ENCODE measurements at regions not wholly inside any gene's neighbourhood (a gene's known extent, or its start where the extent isn't known, plus 50 kb on each side); places are given as distances from the start of the nearest gene placed in this dataset.
"Not testable (repeated sequence)": the region's sequence is repeated elsewhere in the genome, so short reads cannot be mapped to it uniquely, and the experiment has no call there.

DNA sequence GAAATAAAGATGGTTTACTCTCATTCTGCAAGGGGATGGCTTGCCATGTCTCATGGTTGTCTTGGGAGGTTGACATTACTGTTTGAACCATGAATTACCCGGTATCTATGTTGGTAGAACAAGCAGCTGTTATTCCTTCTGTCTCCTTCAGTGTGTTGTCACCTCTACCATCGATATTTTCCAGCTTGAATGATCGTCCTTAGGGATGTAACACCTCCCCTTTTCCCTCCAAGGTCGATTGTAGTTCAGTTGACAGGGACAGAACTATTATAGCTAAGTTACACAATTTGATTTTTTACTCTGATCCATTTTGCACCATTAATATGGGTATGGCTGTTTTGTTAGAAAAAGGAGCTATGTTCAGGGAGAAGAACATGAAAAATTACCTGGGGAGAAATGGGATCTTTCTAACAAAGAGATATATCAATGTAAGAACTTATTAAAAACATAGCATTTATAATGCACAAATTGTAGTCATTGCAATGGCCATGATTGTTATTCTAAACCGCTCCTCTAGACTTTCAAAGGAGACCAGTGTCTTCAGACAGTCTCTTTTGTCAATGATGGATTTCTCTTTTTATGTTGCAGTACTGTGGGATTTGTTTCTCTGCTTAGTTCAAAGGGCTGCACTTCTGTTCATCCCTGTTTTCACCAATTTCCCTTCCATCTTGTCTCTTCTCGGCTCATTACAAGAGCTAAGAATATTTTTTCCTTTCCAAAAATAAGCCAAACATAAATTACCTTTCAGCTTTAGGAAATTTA is 681.6 kb downstream of the PRIM2 start:
- BruUV-seq (replicated peaks); H3K4me3 ChIP-seq (ENCODE audit: low read depth in 2 of 2, low read length in 2 of 2); H3K9me3 ChIP-seq (ENCODE audit: control insufficient read depth, insufficient read depth, low read depth, low read length); H3K27me3 ChIP-seq (ENCODE audit: control insufficient read depth, insufficient read depth, low read length); in situ Hi-C loops (cut with HindIII; ENCODE audit: low pct_unique_long_range_greater_than_20kb, low sequenced_read_pairs); ATAC-seq; CTCF ChIA-PET; H3K4me1 ChIP-seq (ENCODE audit: control insufficient read depth, insufficient read depth, low read length); H3K36me3 ChIP-seq (ENCODE audit: control insufficient read depth, insufficient read depth, low read length); intact Hi-C loops (cut with micrococcal nuclease; ENCODE audit: unreplicated experiment); DNase-seq (ENCODE audit: low read depth, low spot score); POLR2A ChIA-PET; H3K27ac ChIP-seq (ENCODE audit: low read length): not testable (repeated sequence)

- ATAC-seq; intact Hi-C loops (cut with micrococcal nuclease; ENCODE audit: unreplicated experiment); BruUV-seq (replicated peaks); H3K4me1 ChIP-seq (ENCODE audit: control insufficient read depth, insufficient read depth, low read length); POLR2A ChIA-PET; CTCF ChIA-PET; DNase-seq (ENCODE audit: low read depth, low spot score); H3K9me3 ChIP-seq (ENCODE audit: control insufficient read depth, insufficient read depth, low read depth, low read length); in situ Hi-C loops (cut with HindIII; ENCODE audit: low pct_unique_long_range_greater_than_20kb, low sequenced_read_pairs); H3K27ac ChIP-seq (ENCODE audit: low read length); H3K36me3 ChIP-seq (ENCODE audit: control insufficient read depth, insufficient read depth, low read length); H3K4me3 ChIP-seq (ENCODE audit: low read depth in 2 of 2, low read length in 2 of 2); H3K27me3 ChIP-seq (ENCODE audit: control insufficient read depth, insufficient read depth, low read length): not testable (repeated sequence)
Measured at GRCh38 chr6:58000233-58000632, 682.8 kb downstream of the PRIM2 start.

DNA sequence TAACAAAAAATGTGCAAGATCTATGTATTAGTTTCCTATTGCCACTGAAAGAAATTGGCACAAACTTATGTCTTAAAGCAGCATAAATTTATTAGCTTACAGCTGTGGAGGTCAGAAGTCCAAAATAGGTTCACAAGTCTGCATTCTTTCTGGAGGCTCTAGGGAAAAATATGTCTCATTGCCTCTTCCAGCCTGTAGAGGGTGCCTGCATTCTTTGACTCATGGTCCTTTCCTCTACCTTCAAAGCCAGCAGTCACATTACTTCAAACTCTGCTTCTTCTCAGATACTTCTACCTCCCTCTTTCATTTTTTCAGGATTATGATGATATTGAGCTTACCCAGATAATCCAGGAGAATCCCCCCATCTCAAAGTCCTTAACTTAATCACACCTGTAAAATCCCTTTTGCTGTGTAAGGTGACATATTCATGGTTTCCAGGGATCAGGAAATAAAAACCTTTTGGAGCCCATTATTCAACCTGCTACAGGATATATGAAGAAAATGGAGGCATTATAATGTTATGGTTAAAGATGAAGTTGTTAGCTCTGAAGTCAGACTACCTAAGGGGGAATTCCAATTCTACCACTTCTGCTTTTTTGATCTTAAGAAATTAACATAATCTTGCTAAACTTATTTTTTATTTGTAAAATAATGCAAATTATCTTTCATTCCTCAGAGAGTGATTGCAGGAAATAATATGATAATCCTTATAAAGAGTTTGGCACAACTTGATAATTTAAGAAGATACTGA is 686.2 kb downstream of the PRIM2 start:
- BruUV-seq (replicated peaks); H3K4me3 ChIP-seq (ENCODE audit: low read depth in 2 of 2, low read length in 2 of 2); CTCF ChIA-PET; DNase-seq (ENCODE audit: low read depth, low spot score); intact Hi-C loops (cut with micrococcal nuclease; ENCODE audit: unreplicated experiment); ATAC-seq; in situ Hi-C loops (cut with HindIII; ENCODE audit: low pct_unique_long_range_greater_than_20kb, low sequenced_read_pairs); H3K9me3 ChIP-seq (ENCODE audit: control insufficient read depth, insufficient read depth, low read depth, low read length); H3K27me3 ChIP-seq (ENCODE audit: control insufficient read depth, insufficient read depth, low read length); H3K4me1 ChIP-seq (ENCODE audit: control insufficient read depth, insufficient read depth, low read length); H3K27ac ChIP-seq (ENCODE audit: low read length); H3K36me3 ChIP-seq (ENCODE audit: control insufficient read depth, insufficient read depth, low read length); POLR2A ChIA-PET: not testable (repeated sequence)
- TF ChIP-seq CTCF (IDR thresholded peaks at IDR 0.05) = peak; percentile 49; the same call in 1 of the 2 replicates

DNA sequence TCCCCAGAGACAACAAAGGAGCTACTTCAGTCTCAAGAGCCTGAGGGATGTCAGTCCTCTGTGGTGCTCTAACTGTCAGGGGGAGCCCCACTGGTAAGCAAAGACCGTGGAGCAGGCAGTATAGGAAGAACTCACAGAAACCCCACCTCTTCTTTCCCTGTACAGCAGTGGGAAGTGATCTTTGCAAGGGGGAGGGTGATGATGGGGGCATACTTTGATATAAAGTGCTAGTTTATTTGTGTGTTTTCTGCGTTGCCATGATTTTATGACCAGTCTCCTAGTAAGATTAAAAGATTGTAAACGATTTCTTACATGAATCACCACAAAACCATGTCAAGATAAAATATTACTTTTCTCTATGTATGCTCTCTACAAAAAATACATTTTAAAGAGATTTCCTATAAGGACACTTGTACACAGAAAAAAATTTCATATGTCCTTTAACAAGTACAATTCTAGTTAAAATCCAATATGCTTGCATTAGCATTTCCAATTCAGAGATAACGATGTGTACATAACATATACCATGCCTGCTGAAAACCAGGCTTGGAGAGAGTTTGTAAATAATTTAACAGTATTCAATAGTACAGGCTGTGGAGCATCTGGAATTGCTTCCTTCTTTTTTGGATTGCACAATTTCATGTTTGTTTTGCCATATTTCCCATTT is 690.0 kb downstream of the PRIM2 start:
- not testable (repeated sequence) for ATAC-seq; BruUV-seq (replicated peaks)

GRCh38 chr6:58008001-58008335 is 690.5 kb downstream of the PRIM2 start:
- POLR2A ChIA-PET; H3K27me3 ChIP-seq (ENCODE audit: control insufficient read depth, insufficient read depth, low read length); H3K27ac ChIP-seq (ENCODE audit: low read length); H3K9me3 ChIP-seq (ENCODE audit: control insufficient read depth, insufficient read depth, low read depth, low read length); H3K36me3 ChIP-seq (ENCODE audit: control insufficient read depth, insufficient read depth, low read length); BruUV-seq (replicated peaks); intact Hi-C loops (cut with micrococcal nuclease; ENCODE audit: unreplicated experiment); in situ Hi-C loops (cut with HindIII; ENCODE audit: low pct_unique_long_range_greater_than_20kb, low sequenced_read_pairs); ATAC-seq; CTCF ChIA-PET; DNase-seq (ENCODE audit: low read depth, low spot score); H3K4me3 ChIP-seq (ENCODE audit: low read depth in 2 of 2, low read length in 2 of 2); H3K4me1 ChIP-seq (ENCODE audit: control insufficient read depth, insufficient read depth, low read length): not testable (repeated sequence)

More for the DNA sequence above, 690.0 kb downstream of the PRIM2 start:
- POLR2A ChIA-PET; H3K36me3 ChIP-seq (ENCODE audit: control insufficient read depth, insufficient read depth, low read length); in situ Hi-C loops (cut with HindIII; ENCODE audit: low pct_unique_long_range_greater_than_20kb, low sequenced_read_pairs); H3K27ac ChIP-seq (ENCODE audit: low read length); H3K4me1 ChIP-seq (ENCODE audit: control insufficient read depth, insufficient read depth, low read length); intact Hi-C loops (cut with micrococcal nuclease; ENCODE audit: unreplicated experiment); H3K4me3 ChIP-seq (ENCODE audit: low read depth in 2 of 2, low read length in 2 of 2); DNase-seq (ENCODE audit: low read depth, low spot score); H3K27me3 ChIP-seq (ENCODE audit: control insufficient read depth, insufficient read depth, low read length); CTCF ChIA-PET; H3K9me3 ChIP-seq (ENCODE audit: control insufficient read depth, insufficient read depth, low read depth, low read length): not testable (repeated sequence)

GRCh38 chr6:58011954-58012600 is 694.6 kb downstream of the PRIM2 start:
- H3K4me1 ChIP-seq (ENCODE audit: control insufficient read depth, insufficient read depth, low read length); DNase-seq (ENCODE audit: low read depth, low spot score); H3K27ac ChIP-seq (ENCODE audit: low read length); POLR2A ChIA-PET; ATAC-seq; BruUV-seq (replicated peaks); H3K9me3 ChIP-seq (ENCODE audit: control insufficient read depth, insufficient read depth, low read depth, low read length); in situ Hi-C loops (cut with HindIII; ENCODE audit: low pct_unique_long_range_greater_than_20kb, low sequenced_read_pairs); CTCF ChIA-PET; intact Hi-C loops (cut with micrococcal nuclease; ENCODE audit: unreplicated experiment); H3K36me3 ChIP-seq (ENCODE audit: control insufficient read depth, insufficient read depth, low read length); H3K4me3 ChIP-seq (ENCODE audit: low read depth in 2 of 2, low read length in 2 of 2); H3K27me3 ChIP-seq (ENCODE audit: control insufficient read depth, insufficient read depth, low read length): not testable (repeated sequence)

All from Panc1 (cell line).